GM19372 (cell line): ENCODE measurements at regions not wholly inside any gene's neighbourhood (a gene's known extent, or its start where the extent isn't known, plus 50 kb on each side); places are given as distances from the start of the nearest gene placed in this dataset.
"Not testable (repeated sequence)": the region's sequence is repeated elsewhere in the genome, so short reads cannot be mapped to it uniquely, and the experiment has no call there.

ENCODE experiments used
- ATAC-seq: cut with Tn5 transposase; IDR thresholded peaks from one replicate; pipeline ENCODE4 v1.9.1; 2021; ENCODE audit warnings: mild to moderate bottlenecking, low read depth, moderate library complexity; ENCODE audit not compliant: unreplicated experiment

GRCh38 chr14:40218282-40218941 is 786.2 kb upstream of the FBXO33 start:
- no peak for ATAC-seq

GRCh38 chr14:40216976-40217375 is 784.7 kb upstream of the FBXO33 start:
- ATAC-seq, result no peak

GRCh38 chr14:40216408-40216807 is 784.2 kb upstream of the FBXO33 start:
- not testable (repeated sequence) for ATAC-seq

GRCh38 chr14:40213701-40214100 is 781.5 kb upstream of the FBXO33 start:
- ATAC-seq, result no peak

GRCh38 chr14:40204441-40205175 is 772.4 kb upstream of the FBXO33 start:
- no peak for ATAC-seq

GRCh38 chr14:40199101-40199500 is 766.9 kb upstream of the FBXO33 start:
- no peak for ATAC-seq

- ATAC-seq, result no peak
Observed at GRCh38 chr14:40197344-40197743, 765.1 kb upstream of the FBXO33 start.

- no peak for ATAC-seq
Observed at GRCh38 chr14:40188006-40188405, 755.8 kb upstream of the FBXO33 start.

- ATAC-seq, result no peak
Observed at GRCh38 chr14:40164083-40164482, 731.9 kb upstream of the FBXO33 start.

GRCh38 chr14:40139657-40140056 is 707.4 kb upstream of the FBXO33 start:
- no peak for ATAC-seq

- no peak for ATAC-seq
Observed at GRCh38 chr14:40133463-40133862, 701.2 kb upstream of the FBXO33 start.

- no peak for ATAC-seq
Observed at GRCh38 chr14:40129159-40129558, 696.9 kb upstream of the FBXO33 start.

GRCh38 chr14:40123816-40124215 is 691.6 kb upstream of the FBXO33 start:
- ATAC-seq, result no peak

- no peak for ATAC-seq
Observed at GRCh38 chr14:40122968-40123648, 690.9 kb upstream of the FBXO33 start.

GRCh38 chr14:40119765-40120164 is 687.5 kb upstream of the FBXO33 start:
- ATAC-seq, result peak; percentile 61

GRCh38 chr14:40119321-40119720 is 687.1 kb upstream of the FBXO33 start:
- ATAC-seq, result peak; percentile 31

- no peak for ATAC-seq
Observed at GRCh38 chr14:40115583-40115982, 683.4 kb upstream of the FBXO33 start.

GRCh38 chr14:40113671-40114070 is 681.4 kb upstream of the FBXO33 start:
- ATAC-seq, result no peak

- ATAC-seq, result no peak
Observed at GRCh38 chr14:40100544-40101196, 668.4 kb upstream of the FBXO33 start.

GRCh38 chr14:40099316-40099715 is 667.1 kb upstream of the FBXO33 start:
- ATAC-seq, result no peak

GRCh38 chr14:40098468-40098867 is 666.2 kb upstream of the FBXO33 start:
- no peak for ATAC-seq
